GM10266 (cell line): ENCODE measurements at regions not wholly inside any gene's neighbourhood (a gene's known extent, or its start where the extent isn't known, plus 50 kb on each side); places are given as distances from the start of the nearest gene placed in this dataset.

Experiments
- DNase-seq: peaks from one replicate; pipeline ENCODE4 v3.0.0; 2012; ENCODE audit errors: extremely low spot score
- CTCF ChIP-seq: IDR thresholded peaks from 2 replicates; pipeline ENCODE4 v1.5.1; 2012; ENCODE audit warnings: mild to moderate bottlenecking, low read depth; ENCODE audit not compliant: control insufficient read depth, insufficient read depth; ENCODE audit errors: missing control alignments

- DNase-seq, result no peak
- TF ChIP-seq CTCF, result no peak
These were observed 110.8 kb upstream of the PAQR3 start for GRCh38 chr4:79049840-79050540.

- no peak for TF ChIP-seq CTCF
- no peak for DNase-seq
These were observed 109.6 kb upstream of the PAQR3 start for GRCh38 chr4:79048878-79049277.

- TF ChIP-seq CTCF, result no peak
- DNase-seq, result no peak
These were observed 108.1 kb upstream of the PAQR3 start for GRCh38 chr4:79047316-79047715.

- DNase-seq, result no peak
- TF ChIP-seq CTCF, result no peak
These were observed 106.9 kb upstream of the PAQR3 start for GRCh38 chr4:79046016-79046592.

GRCh38 chr4:79044141-79044659, 105.0 kb upstream of the PAQR3 start:
- no peak for TF ChIP-seq CTCF
- no peak for DNase-seq

GRCh38 chr4:79043138-79043537, 103.9 kb upstream of the PAQR3 start:
- no peak for TF ChIP-seq CTCF
- DNase-seq, result no peak

GRCh38 chr4:79042079-79042674, 102.9 kb upstream of the PAQR3 start:
- peak; percentile 39 for DNase-seq
- peak; percentile 21 for TF ChIP-seq CTCF
